GM18511 (cell line): ENCODE measurements at regions not wholly inside any gene's neighbourhood (a gene's known extent, or its start where the extent isn't known, plus 50 kb on each side); places are given as distances from the start of the nearest gene placed in this dataset.
"Not testable (repeated sequence)": the region's sequence is repeated elsewhere in the genome, so short reads cannot be mapped to it uniquely, and the experiment has no call there.

ENCODE experiments used
- ATAC-seq: cut with Tn5 transposase; IDR thresholded peaks from one replicate; pipeline ENCODE4 v1.9.1; 2021; ENCODE audit warnings: mild to moderate bottlenecking, moderate library complexity; ENCODE audit not compliant: unreplicated experiment

DNA sequence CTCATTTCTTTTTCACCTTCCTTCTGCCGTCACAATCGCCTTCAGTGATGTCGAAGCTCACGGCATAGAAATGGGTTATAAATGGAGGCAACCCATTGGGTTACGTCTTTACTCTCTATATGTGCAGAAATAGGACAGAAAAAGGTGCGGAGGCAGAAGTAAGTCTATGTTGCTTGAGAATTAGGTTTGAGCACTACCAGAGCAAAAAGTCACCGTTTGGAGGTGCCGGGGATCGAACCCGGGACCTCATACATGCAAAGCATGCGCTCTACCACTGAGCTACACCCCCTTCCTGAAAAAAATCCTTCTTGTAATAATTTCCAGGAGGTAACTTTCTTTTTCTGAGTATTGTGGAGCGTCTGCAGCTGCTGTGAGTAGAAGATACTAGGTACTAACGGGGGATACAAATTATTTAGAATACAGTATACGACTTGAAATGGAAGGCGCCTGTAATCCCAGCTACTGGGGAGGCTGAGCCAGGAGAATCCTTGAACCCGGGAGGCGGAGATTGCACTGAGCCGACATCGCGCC, 134.2 kb downstream of the TRIM27 start:
- ATAC-seq, result no peak

DNA sequence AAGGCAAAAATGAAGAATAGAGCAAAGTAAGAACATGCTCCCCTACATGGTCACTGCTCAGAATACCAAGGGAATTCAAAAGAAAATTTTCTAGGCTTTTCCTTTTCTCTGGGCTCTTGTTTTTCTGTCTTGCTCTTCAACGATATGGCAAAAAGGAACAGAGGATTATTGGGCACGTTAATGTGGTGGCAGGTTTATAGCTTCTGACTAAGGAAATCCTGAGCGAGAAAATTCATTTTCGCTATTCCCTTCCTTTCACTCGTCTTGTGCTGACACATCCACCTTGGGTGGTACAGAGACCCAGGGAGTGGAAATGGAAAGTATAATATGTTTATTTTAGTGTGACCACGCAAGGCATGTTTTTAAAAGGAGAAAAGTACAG, 132.8 kb downstream of the TRIM27 start:
- no peak for ATAC-seq

DNA sequence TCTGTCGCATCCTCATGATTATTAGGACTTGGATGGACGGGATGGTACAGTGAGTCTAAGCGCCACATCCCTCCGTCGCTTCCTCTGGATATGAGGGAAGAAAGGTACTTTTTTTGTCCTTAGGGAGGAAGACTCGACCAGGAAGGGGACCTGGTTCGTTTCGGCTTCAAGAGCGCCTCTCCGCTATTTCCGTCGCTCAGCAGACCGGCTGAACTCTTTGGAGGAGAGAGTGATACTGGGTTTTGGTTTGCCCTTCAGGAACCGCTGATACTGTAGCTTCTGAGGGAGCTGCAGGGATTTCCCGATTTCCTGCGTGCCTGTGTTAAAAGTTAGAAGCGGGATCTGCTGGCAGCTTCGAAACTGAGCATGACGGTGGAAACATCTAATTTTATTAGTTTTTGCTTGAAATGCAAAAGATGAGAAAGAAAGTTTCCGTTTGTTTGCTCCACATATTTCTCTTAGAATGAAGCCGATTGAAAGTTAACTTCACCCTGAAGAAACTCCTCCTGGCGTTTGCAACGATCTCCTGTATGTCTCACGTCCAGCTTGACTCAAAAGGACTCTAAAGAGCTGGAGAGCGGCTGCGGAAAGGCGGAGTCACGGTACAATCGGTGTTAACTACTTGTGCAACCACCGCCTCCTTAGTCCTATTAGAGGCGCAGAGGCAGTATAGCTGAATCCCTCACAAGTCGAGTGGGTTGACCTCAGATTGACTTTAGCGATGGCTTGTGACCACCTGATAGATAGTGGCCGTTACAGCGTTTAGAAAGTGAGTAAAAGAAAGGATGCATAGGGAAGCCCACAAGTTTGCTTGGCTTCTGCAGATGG, 129.4 kb downstream of the TRIM27 start:
- no peak for ATAC-seq

DNA sequence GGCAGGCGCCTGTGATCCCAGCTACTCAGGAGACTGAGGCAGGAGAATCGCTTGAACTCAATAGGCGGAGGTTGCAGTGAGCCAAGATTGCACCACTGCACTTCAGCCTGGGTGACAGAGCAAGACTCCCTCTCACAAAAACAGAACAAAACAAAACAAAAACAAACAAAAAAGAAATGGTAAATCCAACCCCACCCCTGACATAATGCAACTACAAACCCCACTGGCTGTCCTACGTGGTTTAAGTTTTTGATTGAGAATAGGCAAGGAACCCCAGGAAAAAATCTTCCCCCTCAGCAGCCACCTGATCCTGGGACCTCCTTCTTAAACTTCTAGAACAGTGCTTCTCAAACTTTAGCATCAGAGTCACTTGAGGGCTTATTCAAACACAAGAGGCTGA, 123.1 kb downstream of the TRIM27 start:
- not testable (repeated sequence) for ATAC-seq

- peak; percentile 75 for ATAC-seq
Measured at GRCh38 chr6:28802417-28803336, 121.1 kb downstream of the TRIM27 start.

GRCh38 chr6:28803337-28803709, 120.5 kb downstream of the TRIM27 start:
- no peak for ATAC-seq

DNA sequence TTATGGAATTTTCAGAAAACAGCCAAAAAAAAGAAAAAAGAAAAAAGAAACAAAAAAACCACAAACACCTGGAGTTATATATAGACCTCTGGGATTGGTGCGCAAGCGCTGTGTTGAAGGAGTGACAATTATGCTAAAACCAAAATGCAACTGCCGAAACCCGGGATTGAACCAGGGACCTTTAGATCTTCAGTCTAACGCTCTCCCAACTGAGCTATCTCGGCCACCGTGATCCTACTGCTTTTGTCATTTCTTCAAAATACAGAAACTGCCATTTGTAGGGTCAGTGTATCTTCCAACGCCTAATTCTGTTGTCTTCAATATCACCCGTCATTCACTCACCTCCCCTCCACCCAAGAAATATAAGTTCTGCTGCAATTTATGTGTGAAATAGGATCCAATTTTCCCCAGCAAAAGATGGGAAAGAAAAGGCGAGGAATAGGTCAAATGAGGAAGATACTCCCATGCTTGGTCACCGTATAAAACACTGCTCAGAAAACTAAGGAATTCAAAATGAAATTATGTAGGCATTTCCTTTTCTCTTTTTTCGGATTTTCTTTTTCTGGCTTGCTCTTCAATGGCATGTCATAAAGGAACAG, 116.0 kb downstream of the TRIM27 start:
- ATAC-seq, result no peak

GRCh38 chr6:28808383-28808782, 115.4 kb downstream of the TRIM27 start:
- ATAC-seq, result no peak

- no peak for ATAC-seq
Measured at GRCh38 chr6:28809947-28810658, 113.7 kb downstream of the TRIM27 start.

GRCh38 chr6:28810659-28811053, 113.1 kb downstream of the TRIM27 start:
- ATAC-seq, result no peak

GRCh38 chr6:28811873-28812272, 111.9 kb downstream of the TRIM27 start:
- no peak for ATAC-seq

DNA sequence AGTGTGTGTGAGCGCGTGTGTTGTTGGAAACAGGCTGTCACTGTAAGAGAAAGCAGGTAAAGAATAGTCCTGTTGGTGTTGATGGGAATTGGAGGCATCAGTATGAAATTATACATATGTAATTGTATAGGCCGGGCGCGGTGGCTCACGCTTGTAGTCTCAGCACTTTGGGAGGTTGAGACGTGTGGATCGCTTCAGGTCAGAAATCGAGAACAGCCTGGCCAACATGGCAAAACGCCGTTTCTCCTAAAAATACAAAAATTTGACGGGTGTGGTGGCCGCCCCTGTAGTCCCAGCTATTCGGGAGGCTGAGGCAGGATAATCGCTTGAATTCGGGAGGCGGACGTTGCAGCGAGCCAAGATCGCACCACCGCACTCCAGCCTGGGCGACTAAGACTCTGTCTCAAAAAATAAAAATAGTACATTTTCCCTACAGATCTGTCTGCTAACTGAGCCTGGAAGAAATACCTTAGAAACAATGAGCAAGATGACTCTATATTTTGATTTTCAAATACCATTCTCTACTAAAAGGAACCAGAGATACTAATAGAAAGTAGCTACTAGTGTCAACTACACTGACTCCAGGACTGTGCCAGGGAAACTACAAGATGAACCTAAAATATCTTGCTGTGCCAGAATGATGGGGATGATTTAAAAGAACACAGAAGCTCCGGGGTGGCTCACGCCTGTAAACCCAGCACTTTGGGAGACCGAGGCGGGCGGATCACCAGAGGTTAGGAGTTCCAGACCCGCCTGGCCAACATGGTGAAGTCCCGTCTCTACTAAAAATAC, 110.8 kb downstream of the TRIM27 start:
- ATAC-seq, result no peak

- no peak for ATAC-seq
Measured at GRCh38 chr6:28814032-28814976, 109.5 kb downstream of the TRIM27 start.

GRCh38 chr6:28816339-28816908, 107.4 kb downstream of the TRIM27 start:
- ATAC-seq, result no peak

- peak; percentile 67 for ATAC-seq
Measured at GRCh38 chr6:28816909-28817807, 106.6 kb downstream of the TRIM27 start.

DNA sequence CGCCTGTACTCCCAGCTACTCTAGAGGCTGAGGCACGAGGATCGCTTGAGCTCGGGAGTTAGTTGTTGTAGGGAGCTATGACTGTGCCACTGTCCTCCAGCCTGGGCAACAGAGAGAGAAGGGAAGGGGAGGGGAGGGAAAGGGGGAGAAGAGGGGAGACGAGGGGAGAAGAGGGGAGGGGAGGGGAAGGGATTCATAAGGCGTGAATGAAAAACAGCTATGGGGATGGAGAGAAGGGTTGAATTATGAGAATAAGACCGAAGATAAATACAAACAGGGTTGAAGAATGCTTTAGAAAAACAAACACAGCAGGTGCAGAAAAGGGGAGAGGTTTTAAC, 106.0 kb downstream of the TRIM27 start:
- no peak for ATAC-seq
